Natural killer cell treated with Interleukin-12 subunit alpha and Interleukin-12 subunit beta and Interleukin-15 and Interleukin-18, amount 100 ng/mL, for 72 hours (primary cell): ENCODE measurements at regions not wholly inside any gene's neighbourhood (a gene's known extent, or its start where the extent isn't known, plus 50 kb on each side); places are given as distances from the start of the nearest gene placed in this dataset.

ENCODE experiments used
- ATAC-seq, 2 donors: fragments of 150-1000 bp; cut with Tn5 transposase in 1 of 2; sonication (Bioruptor Pico), chemical (Tn5 transposase) in 1 of 2; 2 replicates each; pipeline ENCODE4 v1.10.0; 2021
- DNase-seq: peaks from one replicate; pipeline ENCODE4 v3.0.0; 2022; ENCODE audit warnings: low spot score
- H3K27ac Mint-ChIP-seq, 2 donors: 1 replicate in 1 of 2; 2 replicates in 1 of 2; pipeline ENCODE4 v1.8.0; 2022; ENCODE audit warnings: mixed read lengths in 2 of 2, mild to moderate bottlenecking in 1 of 2, moderate library complexity in 1 of 2
- H3K27me3 Mint-ChIP-seq, 2 donors: 1 replicate in 1 of 2; 2 replicates in 1 of 2; pipeline ENCODE4 v1.8.0; 2022; ENCODE audit warnings: mixed read lengths in 2 of 2
- H3K36me3 Mint-ChIP-seq: one replicate; pipeline ENCODE4 v1.8.0; 2022; ENCODE audit warnings: mixed read lengths
- H3K4me1 Mint-ChIP-seq, 2 donors: 1 replicate in 1 of 2; 2 replicates in 1 of 2; pipeline ENCODE4 v1.8.0; 2022; ENCODE audit warnings: low read depth in 2 of 2, mixed read lengths in 2 of 2, mild to moderate bottlenecking in 1 of 2
- H3K4me3 Mint-ChIP-seq: one replicate; pipeline ENCODE4 v1.8.0; 2022; ENCODE audit warnings: mixed read lengths
- H3K9me3 Mint-ChIP-seq: 2 replicates; pipeline ENCODE4 v1.8.0; 2022; ENCODE audit warnings: mixed read lengths

DNA sequence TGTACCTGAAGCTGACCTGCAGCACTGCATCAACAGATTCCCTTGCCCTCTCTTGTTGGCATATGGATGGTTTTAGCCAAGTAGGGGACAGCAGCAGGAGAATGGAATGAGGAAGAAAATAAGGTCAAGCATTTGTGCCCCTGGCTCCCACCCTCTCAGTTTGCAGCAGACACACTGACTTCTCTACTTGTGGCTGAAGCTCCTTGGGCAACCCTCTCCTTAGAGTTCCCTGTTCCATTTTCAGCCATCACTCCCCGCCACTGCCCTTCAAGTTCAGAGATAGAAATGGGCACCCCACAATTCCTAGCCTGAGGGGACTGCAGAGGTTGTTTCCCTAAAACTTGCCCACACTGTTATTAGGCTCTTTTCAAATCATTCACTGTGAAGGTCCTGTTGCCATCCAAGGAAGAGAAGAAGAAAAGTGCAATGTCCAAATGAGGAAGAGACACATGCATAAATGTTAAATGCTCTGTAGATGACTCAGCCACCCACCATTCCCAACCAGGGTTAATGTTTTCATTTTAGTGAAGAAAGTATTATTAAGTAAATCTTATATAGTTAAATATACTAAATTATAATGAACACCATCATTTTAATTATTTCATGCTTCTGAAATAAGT, 295.9 kb upstream of the UBE2E2 start:
- Mint-ChIP-seq H3K27me3 (no peaks in the 10 kb centered on the region), H3K4me1 (no peaks in the 10 kb centered on the region), H3K36me3 (no peaks in the 10 kb centered on the region), H3K9me3 (no peaks in the 10 kb centered on the region), H3K27ac (no peak overlapping the region), H3K4me3 (no peak overlapping the region)
- ATAC-seq (no peak), DNase-seq (no peak)

DNA sequence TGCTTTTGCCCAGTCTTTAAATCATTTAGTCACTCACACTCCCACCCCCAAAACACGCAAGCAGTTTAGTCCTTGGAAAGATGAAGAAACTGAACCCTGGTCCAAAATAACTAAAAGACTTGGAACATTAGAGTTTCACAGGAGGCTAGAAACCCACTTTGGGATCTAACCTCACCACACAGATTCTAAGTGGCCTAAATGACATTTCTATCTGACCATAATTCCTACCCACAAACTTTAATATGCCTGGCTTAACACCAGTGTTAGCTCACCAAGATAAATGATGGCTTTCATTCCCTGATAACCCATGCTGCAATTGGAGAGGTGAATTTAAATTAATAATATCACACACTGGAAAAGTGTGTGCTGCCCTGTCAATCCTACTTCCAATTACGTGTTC, 295.3 kb upstream of the UBE2E2 start:
- no peak for ATAC-seq
- Mint-ChIP-seq H3K27ac (no peak overlapping the region), H3K9me3 (no peaks in the 10 kb centered on the region), H3K36me3 (no peaks in the 10 kb centered on the region), H3K4me1 (no peaks in the 10 kb centered on the region), H3K4me3 (no peak overlapping the region), H3K27me3 (no peaks in the 10 kb centered on the region)
- DNase-seq: no peak

DNA sequence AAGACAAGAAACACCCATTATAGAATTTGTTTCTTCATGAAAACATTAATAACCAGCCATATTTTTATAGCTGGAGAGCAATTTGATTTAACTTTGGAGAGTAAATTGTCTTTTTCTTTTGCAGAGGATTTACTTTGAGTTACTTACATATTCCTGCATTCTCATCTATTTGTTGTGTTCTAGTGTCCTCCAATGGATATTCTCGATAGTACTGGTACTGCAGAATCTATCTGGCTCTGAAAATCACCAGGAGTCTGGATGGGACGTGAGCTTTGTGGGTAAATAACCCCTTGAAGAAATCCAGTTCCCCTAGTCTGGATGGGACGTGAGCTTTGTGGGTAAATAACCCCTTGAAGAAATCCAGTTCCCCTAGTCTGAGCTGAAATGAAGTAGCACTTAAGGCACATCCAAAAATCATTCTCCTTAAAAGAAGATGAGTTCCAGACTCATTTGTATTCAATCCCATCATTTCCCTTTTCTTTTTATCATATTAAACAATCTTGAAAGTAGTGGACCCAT, 294.1 kb upstream of the UBE2E2 start:
- Mint-ChIP-seq H3K27ac (no peak overlapping the region), H3K4me3 (no peak overlapping the region), H3K36me3 (no peaks in the 10 kb centered on the region), H3K9me3 (no peaks in the 10 kb centered on the region), H3K4me1 (no peaks in the 10 kb centered on the region), H3K27me3 (no peaks in the 10 kb centered on the region)
- no peak for ATAC-seq
- DNase-seq: no peak

DNA sequence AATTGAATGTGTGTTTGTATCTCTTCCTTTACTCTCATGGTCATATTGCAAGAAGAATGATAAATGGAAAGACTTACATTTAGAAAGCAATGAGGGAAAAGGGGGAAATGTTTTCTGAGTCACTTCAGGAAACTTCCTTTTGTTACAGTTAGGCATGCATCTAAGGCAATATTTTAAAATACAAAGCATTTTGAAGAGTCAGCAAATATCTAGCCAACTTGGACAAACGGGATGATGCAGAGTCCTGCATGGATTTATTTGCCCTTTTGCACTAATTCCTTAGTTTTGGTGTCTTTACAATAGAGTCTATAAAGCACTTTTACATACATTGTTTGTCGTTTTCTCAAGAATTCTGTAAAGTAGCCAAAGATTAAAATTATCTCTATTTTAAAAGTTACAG, 286.2 kb upstream of the UBE2E2 start:
- ATAC-seq (no peak), DNase-seq (no peak)
- no peaks in the 10 kb centered on the region for H3K4me1 Mint-ChIP-seq
- no peak overlapping the region for H3K4me3 Mint-ChIP-seq
- H3K27me3 Mint-ChIP-seq: no peaks in the 10 kb centered on the region
- no peak overlapping the region for H3K27ac Mint-ChIP-seq
- H3K36me3 Mint-ChIP-seq: no peaks in the 10 kb centered on the region
- H3K9me3 Mint-ChIP-seq: no peaks in the 10 kb centered on the region

DNA sequence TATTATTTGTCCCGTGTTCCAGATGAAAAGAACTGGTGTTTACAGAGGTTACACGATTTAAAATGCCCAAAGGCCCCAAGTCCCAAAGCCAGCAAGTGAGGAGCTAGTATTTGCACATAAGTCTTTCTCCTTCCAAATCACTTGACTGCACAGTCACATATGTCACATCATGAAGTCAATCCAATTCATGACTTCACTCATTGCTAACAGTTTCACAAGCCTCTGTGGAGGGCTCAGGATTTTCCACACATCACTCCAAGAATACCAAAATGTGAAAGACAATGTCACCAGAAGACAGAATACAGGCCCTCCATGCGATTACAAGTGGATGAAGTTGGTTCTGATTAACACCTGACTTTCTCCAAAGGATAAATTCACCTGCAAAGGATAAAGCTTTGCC, 283.1 kb upstream of the UBE2E2 start:
- DNase-seq (no peak), ATAC-seq (no peak)
- no peaks in the 10 kb centered on the region for H3K9me3 Mint-ChIP-seq
- no peaks in the 10 kb centered on the region for H3K27me3 Mint-ChIP-seq
- no peaks in the 10 kb centered on the region for H3K36me3 Mint-ChIP-seq
- no peak overlapping the region for H3K4me3 Mint-ChIP-seq
- H3K27ac Mint-ChIP-seq: no peak overlapping the region
- no peaks in the 10 kb centered on the region for H3K4me1 Mint-ChIP-seq

DNA sequence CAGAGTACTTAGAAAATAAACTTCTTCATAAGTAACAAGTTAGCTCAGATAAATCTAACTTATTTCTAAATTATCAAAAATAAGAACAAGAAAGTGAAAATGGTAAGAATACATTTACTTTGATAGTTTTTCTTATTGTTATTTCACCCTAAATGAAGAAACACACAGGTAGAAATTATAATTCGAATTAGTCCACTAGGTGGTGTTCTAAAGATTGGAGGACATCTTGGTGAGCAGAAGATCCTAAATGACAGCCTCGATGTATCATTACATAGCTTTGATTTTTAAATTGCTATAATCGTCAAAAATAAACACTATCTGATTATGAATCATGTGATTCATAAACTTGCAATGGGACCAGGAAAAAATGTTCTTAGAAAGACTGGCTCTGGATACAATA, 280.8 kb upstream of the UBE2E2 start:
- ATAC-seq (no peak), DNase-seq (no peak)
- H3K9me3 Mint-ChIP-seq: no peaks in the 10 kb centered on the region
- no peaks in the 10 kb centered on the region for H3K4me1 Mint-ChIP-seq
- H3K4me3 Mint-ChIP-seq: no peak overlapping the region
- H3K27ac Mint-ChIP-seq: no peak overlapping the region
- H3K27me3 Mint-ChIP-seq: no peaks in the 10 kb centered on the region
- H3K36me3 Mint-ChIP-seq: no peaks in the 10 kb centered on the region

DNA sequence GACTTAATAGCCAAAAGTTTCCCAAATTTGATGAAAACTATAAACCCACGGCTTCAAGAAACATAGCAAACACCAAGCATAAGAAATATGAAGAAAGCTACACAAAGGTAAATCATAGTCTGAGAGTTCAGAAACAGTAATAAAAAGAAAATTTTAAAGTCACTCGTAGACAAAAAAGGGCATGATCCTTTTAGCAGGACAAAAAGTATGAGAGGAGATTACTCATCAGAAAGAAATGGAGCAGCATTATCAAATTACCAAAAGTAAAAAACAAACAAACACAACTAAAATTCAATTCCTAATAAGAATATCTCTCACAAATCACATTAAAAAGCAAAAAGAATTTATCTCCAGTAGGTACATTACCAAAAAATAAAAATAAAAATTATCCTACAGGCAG, 279.4 kb upstream of the UBE2E2 start:
- Mint-ChIP-seq H3K4me1 (no peaks in the 10 kb centered on the region), H3K9me3 (no peaks in the 10 kb centered on the region), H3K27ac (no peak overlapping the region), H3K4me3 (no peak overlapping the region), H3K27me3 (no peaks in the 10 kb centered on the region), H3K36me3 (no peaks in the 10 kb centered on the region)
- no peak for ATAC-seq
- no peak for DNase-seq

DNA sequence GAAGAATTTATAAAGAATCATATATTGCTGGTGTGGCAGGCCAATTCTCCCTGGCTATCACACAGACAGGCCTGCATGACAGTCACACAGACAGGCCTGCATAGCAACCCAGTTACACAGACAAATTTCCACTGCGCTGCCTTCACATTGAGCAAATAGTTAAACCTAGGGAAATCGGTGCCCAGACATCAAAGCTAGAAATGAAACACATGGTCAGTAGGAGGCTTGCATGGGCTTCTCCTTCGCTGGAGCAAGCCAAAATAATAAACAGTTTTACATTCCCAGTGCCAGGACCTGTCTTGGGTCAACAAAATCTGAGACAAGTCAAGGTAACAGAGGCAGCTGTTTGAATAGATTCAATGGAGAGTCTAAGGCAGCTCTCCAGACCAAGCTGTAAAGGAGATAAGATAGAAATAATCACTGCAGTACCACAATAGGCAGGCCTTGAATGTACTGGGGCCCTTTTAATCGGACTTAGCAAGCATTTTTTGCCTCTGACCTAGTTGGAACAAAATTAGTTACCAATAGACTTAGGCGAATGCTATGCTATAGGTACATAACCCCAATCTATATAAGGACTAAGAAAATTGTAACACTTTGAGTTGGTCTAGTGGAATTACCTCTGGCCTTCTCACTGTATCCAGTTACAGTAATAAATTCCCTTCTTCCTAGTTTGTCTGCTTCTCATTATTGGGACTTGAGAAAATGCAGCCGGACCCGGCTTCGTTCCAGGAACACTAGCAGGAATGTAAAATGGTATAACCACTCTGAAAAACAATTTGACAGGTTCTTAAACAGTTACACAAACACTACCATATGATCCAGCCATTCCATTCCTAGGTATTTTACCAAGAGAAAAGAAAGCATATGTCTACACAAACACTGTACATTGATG, 274.7 kb upstream of the UBE2E2 start:
- Mint-ChIP-seq H3K4me3 (no peak overlapping the region), H3K27ac (no peak overlapping the region), H3K4me1 (no peaks in the 10 kb centered on the region), H3K36me3 (no peaks in the 10 kb centered on the region), H3K9me3 (peaks cover 2% of the 10 kb centered on the region), H3K27me3 (no peaks in the 10 kb centered on the region)
- no peak for ATAC-seq
- no peak for DNase-seq

DNA sequence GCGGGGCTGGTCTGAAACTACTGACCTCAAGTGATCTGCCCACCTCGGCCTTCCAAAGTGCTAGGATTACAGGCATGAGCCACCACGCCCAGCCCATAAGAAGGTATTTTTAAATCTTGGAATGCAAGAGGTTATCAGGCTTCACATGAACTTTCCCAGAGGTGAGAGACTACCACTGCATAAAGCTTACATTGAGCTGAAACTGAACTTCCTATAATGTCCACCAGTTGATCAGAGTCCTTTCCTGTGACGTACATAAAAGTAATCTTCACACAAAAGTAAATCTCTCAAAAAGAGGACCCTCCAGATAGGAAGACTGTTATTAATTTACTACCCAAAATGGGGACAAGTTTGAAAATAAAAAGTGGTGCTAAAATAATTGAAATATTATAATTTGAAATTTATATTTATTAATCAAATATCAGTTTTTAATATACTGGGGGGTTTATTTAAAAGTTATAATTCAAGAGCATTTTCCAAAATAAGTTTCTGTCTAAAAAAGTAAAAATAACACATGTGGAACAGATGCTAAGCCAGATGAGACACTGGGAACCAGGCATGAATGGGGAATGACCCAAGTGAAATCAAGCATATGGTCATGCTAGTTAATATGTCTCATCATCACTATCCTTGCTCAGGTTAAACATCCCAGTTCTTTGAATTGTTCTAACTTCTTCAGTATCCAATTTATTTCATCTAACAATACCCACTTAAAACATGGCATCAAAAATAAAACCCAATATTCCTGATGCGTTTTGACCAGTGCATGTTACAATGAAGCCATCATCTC, 269.9 kb upstream of the UBE2E2 start:
- Mint-ChIP-seq H3K4me1 (no peaks in the 10 kb centered on the region), H3K9me3 (peaks cover 2% of the 10 kb centered on the region), H3K4me3 (no peak overlapping the region), H3K27me3 (no peaks in the 10 kb centered on the region), H3K27ac (no peak overlapping the region), H3K36me3 (no peaks in the 10 kb centered on the region)
- no peak for ATAC-seq
- no peak for DNase-seq

DNA sequence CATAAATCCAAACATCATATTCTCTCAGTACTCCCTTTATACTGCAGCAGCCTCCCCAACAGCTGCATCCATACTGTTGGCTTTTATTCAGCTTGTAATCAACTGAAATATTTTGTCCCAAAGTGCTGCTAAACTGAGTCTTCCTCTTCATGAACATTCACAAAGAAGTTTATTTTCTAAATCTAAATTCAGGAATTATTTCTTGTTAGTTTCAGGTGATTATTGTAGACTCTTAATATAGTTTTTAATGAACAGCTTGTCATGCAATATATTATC, 269.3 kb upstream of the UBE2E2 start:
- no peaks in the 10 kb centered on the region for H3K4me1 Mint-ChIP-seq
- H3K27ac Mint-ChIP-seq: no peak overlapping the region
- peaks cover 2% of the 10 kb centered on the region for H3K9me3 Mint-ChIP-seq
- DNase-seq (no peak), ATAC-seq (no peak)
- no peak overlapping the region for H3K4me3 Mint-ChIP-seq
- H3K27me3 Mint-ChIP-seq: no peaks in the 10 kb centered on the region
- no peaks in the 10 kb centered on the region for H3K36me3 Mint-ChIP-seq

DNA sequence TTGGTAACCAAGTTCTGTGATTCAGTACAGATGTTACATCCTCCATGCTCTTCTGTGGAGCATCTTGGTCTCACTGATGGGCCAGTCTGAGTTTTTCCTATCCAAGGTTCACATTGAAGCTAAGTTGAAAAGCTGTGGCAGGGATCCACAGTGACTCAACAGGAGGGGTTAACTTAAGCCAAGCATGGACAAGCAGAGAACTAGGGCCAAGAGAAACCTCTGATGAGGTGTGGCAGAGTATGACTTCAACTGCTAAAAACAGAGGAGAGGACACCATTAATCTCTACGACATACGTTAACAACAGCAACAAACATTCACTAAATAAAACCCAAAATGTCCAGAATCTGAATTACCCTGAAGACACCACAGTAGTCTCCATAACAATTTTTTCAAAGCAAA, 268.1 kb upstream of the UBE2E2 start:
- Mint-ChIP-seq H3K9me3 (peaks cover 2% of the 10 kb centered on the region), H3K27ac (no peak overlapping the region), H3K4me1 (no peaks in the 10 kb centered on the region), H3K4me3 (no peak overlapping the region), H3K27me3 (no peaks in the 10 kb centered on the region), H3K36me3 (no peaks in the 10 kb centered on the region)
- ATAC-seq: no peak
- DNase-seq: no peak

DNA sequence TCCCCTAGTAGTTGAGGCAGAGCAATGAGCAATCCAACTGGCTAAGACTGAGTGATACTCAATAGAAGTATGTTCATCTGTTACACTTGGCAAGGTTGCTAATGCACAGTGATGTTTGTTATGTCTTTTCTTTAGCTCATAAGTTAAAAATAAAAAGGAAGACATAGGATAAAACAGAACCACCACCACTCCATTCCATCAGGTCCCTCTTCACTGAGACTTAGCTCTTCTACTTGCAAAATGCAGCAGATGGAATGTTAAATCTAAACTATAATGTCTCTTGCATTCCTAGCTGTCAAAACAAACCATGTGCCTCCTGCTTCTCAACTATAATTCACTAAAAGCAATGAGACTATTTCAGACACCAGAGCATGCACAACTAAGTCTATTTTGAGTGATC, 265.6 kb upstream of the UBE2E2 start:
- no peak overlapping the region for H3K4me3 Mint-ChIP-seq
- H3K27me3 Mint-ChIP-seq: no peaks in the 10 kb centered on the region
- H3K4me1 Mint-ChIP-seq: no peaks in the 10 kb centered on the region
- no peak for ATAC-seq
- DNase-seq: no peak
- no peaks in the 10 kb centered on the region for H3K36me3 Mint-ChIP-seq
- no peak overlapping the region for H3K27ac Mint-ChIP-seq
- peaks cover 4% of the 10 kb centered on the region for H3K9me3 Mint-ChIP-seq

DNA sequence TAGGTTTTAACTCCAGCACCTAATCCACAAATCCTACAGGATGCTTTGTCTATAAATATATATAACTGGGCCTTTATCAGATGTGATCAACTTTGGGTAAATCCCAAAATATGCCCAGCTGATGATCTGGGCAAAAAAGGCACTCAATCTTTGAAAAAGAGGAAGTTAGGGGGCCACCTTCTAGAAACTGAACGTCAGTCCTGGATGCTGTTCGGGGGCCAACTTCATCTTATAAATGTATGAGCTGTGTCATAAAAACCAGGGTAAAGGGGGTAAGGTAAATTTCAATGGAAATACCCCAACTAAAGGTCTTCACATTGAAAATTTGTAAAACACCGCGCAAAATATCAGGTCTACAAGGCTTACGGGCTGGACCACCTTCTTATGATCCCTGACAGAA, 264.4 kb upstream of the UBE2E2 start:
- Mint-ChIP-seq H3K4me3 (no peak overlapping the region), H3K27ac (no peak overlapping the region), H3K9me3 (peaks cover 4% of the 10 kb centered on the region), H3K27me3 (no peaks in the 10 kb centered on the region), H3K36me3 (no peaks in the 10 kb centered on the region), H3K4me1 (no peaks in the 10 kb centered on the region)
- ATAC-seq (no peak), DNase-seq (no peak)

DNA sequence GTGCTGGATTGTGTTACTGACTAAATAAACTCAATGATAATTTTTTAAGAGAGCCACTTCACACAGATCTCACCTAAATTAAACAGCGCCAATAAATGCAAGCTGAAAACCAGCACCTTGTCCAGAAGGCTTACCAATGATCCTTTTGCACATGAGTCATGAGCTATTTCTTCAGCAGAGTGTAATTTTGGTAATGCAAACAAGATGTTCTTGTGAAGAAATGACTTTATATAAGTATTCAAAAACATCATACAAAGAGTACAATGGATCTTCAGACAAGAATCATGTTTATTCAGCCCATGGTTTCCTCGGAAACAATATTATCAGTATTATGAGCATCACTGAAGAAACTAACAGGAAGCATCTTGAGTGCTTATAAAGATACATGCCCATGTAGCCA, 263.8 kb upstream of the UBE2E2 start:
- Mint-ChIP-seq H3K27me3 (no peaks in the 10 kb centered on the region), H3K4me3 (no peak overlapping the region), H3K4me1 (no peaks in the 10 kb centered on the region), H3K36me3 (no peaks in the 10 kb centered on the region), H3K9me3 (peaks cover 4% of the 10 kb centered on the region), H3K27ac (no peak overlapping the region)
- ATAC-seq (no peak), DNase-seq (no peak)
